NB4 (cell line): ENCODE measurements at regions not wholly inside any gene's neighbourhood (a gene's known extent, or its start where the extent isn't known, plus 50 kb on each side); places are given as distances from the start of the nearest gene placed in this dataset.
"Not testable (repeated sequence)": the region's sequence is repeated elsewhere in the genome, so short reads cannot be mapped to it uniquely, and the experiment has no call there.

Experiments
- DNase-seq: peaks from one replicate; pipeline ENCODE4 v3.0.0; 2010; ENCODE audit warnings: low read depth
- H3K4me3 ChIP-seq: one replicate; pipeline ENCODE4 v1.5.1; 2011; ENCODE audit warnings: mild to moderate bottlenecking, low read depth, low read length, moderate library complexity
- CTCF ChIP-seq: IDR thresholded peaks from one replicate; pipeline ENCODE4 v1.5.1; 2012; ENCODE audit warnings: low read depth, low read length
- MAX ChIP-seq: IDR thresholded peaks from 2 replicates; pipeline ENCODE4 v1.6.1; 2011; ENCODE audit warnings: low read depth, low read length
- MYC ChIP-seq: IDR thresholded peaks from 2 replicates; pipeline ENCODE4 v1.6.1; 2011; ENCODE audit warnings: low read depth, low read length
- POLR2A ChIP-seq: IDR thresholded peaks from 2 replicates; pipeline ENCODE4 v1.6.1; 2011; ENCODE audit warnings: mild to moderate bottlenecking; ENCODE audit not compliant: insufficient read length; ENCODE audit errors: extremely low read depth

GRCh38 chr9:82475584-82476301, 487.2 kb downstream of the SPATA31D1 start:
- no peak overlapping the region for H3K4me3 ChIP-seq
- DNase-seq: no peak
- no peak for TF ChIP-seq POLR2A
- no peak for TF ChIP-seq MAX
- TF ChIP-seq MYC: no peak
- no peak for TF ChIP-seq CTCF

GRCh38 chr9:82480921-82481320, 492.3 kb downstream of the SPATA31D1 start:
- TF ChIP-seq MYC (no peak), MAX (no peak), POLR2A (no peak), CTCF (no peak)
- H3K4me3 ChIP-seq: no peak overlapping the region
- no peak for DNase-seq

- no peak for TF ChIP-seq MYC
- no peak for TF ChIP-seq CTCF
- TF ChIP-seq MAX: no peak
- no peak for DNase-seq
- no peak overlapping the region for H3K4me3 ChIP-seq
Observed at GRCh38 chr9:82487935-82488312, 499.4 kb downstream of the SPATA31D1 start.

- no peak for DNase-seq
- H3K4me3 ChIP-seq: no peak overlapping the region
- no peak for TF ChIP-seq MYC
Observed at GRCh38 chr9:82488313-82489200, 500.0 kb downstream of the SPATA31D1 start.

- no peak for DNase-seq
- TF ChIP-seq MYC: no peak
- H3K4me3 ChIP-seq: no peak overlapping the region
Observed at GRCh38 chr9:82489201-82489821, 500.7 kb downstream of the SPATA31D1 start.

- no peak for DNase-seq
- no peak for TF ChIP-seq POLR2A
- no peak for TF ChIP-seq CTCF
- no peak for TF ChIP-seq MYC
- TF ChIP-seq MAX: no peak
Observed at GRCh38 chr9:82490019-82490499, 501.5 kb downstream of the SPATA31D1 start.

GRCh38 chr9:82490821-82491220, 502.2 kb downstream of the SPATA31D1 start:
- H3K4me3 ChIP-seq, DNase-seq: not testable (repeated sequence)

More at GRCh38 chr9:82490019-82490499, 501.5 kb downstream of the SPATA31D1 start:
- no peak overlapping the region for H3K4me3 ChIP-seq
